Fibroblast of pulmonary artery (primary cell): ENCODE measurements at regions not wholly inside any gene's neighbourhood (a gene's known extent, or its start where the extent isn't known, plus 50 kb on each side); places are given as distances from the start of the nearest gene placed in this dataset.
"Not testable (repeated sequence)": the region's sequence is repeated elsewhere in the genome, so short reads cannot be mapped to it uniquely, and the experiment has no call there.

Experiments used
- DNase-seq: peaks from one replicate; pipeline ENCODE4 v3.0.0-alpha.2; 2010; ENCODE audit warnings: low read depth
- H3K4me3 ChIP-seq: replicated peaks from 2 replicates; pipeline ENCODE4 v1.5.1; 2011; ENCODE audit warnings: low read depth, mild to moderate bottlenecking, control low read depth, low read length, moderate library complexity
- CTCF ChIP-seq: IDR thresholded peaks from 2 replicates; pipeline ENCODE4 v1.5.1; 2011; ENCODE audit warnings: mild to moderate bottlenecking, control low read depth, low read length, inconsistent platforms; ENCODE audit errors: missing control alignments

- no peak for DNase-seq
- no peak overlapping the region for H3K4me3 ChIP-seq
- TF ChIP-seq CTCF: no peak
These were observed 106.7 kb upstream of the AHI1 start for GRCh38 chr6:135604035-135604860.

GRCh38 chr6:135605278-135605790, 107.8 kb upstream of the AHI1 start:
- TF ChIP-seq CTCF: no peak
- no peak for DNase-seq
- H3K4me3 ChIP-seq: no peak overlapping the region

DNA sequence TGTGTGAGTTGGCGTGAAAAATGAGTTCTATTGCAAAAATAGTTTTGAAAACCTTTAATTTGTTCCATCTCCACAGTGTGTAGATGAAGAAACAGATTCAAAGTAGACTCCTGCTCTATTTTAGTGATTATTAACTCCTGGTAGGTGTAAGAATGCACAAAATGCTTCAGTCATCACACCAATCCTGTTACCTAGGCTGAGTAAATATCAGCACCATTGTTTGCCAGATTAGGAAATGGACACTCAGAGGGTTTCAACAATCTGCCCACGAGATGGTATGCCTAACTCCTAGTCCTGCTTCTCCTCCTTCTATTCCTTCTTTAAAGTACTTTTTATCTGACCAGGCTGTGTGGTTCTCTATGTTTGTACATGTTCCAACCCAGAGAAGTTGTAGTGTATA, 108.9 kb upstream of the AHI1 start:
- no peak overlapping the region for H3K4me3 ChIP-seq
- TF ChIP-seq CTCF: no peak
- no peak for DNase-seq

DNA sequence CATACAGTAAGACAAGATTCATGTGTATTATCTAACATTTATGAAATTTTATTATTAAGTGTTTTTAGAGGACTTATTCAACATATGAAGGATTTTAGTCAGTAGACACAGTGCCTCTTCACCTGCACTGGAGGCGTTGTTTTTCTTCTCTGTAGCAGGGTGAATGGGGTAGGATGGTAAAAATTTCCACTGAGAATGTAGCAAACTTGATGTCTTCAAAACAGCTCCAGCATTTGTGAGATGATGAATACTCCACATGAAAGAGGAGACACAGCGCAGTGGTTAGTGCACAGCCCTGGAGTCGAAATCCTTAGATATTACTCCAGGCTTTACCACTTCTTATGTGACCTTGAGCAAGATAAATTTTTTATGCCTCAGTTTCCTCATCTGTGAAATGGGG, 110.5 kb upstream of the AHI1 start:
- no peak overlapping the region for H3K4me3 ChIP-seq
- TF ChIP-seq CTCF: no peak
- no peak for DNase-seq

DNA sequence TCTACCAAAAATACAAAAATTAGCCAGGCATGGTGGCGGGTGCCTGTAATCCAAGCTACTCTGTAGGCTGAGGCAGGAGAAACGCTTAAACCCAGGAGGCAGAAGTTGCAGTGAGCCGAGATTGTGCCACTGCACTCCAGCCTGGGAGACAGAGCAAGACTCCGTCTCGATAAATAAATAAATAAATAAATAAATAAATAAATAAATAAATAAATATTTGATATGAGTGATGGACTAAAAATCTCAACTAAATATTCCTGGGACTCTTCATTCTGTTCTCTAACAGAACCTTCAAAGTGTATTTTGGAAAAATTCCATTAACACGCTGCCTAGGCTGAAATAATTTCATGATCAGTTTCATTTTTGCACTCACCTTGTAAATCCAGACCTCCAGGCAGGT, 112.7 kb upstream of the AHI1 start:
- not testable (repeated sequence) for H3K4me3 ChIP-seq, DNase-seq

- no peak for TF ChIP-seq CTCF
- DNase-seq: no peak
- H3K4me3 ChIP-seq: no peak overlapping the region
These were observed 119.1 kb upstream of the AHI1 start for GRCh38 chr6:135616655-135617054.

- TF ChIP-seq CTCF: no peak
- no peak for DNase-seq
- no peak overlapping the region for H3K4me3 ChIP-seq
These were observed 119.7 kb upstream of the AHI1 start for GRCh38 chr6:135617222-135617621.
